Duodenal mucosa (tissue), 2 donors: ENCODE measurements at regions not wholly inside any gene's neighbourhood (a gene's known extent, or its start where the extent isn't known, plus 50 kb on each side); places are given as distances from the start of the nearest gene placed in this dataset.

Source experiments
- H3K27ac ChIP-seq: one replicate; pipeline ENCODE4 v1.7.0; 2013; ENCODE audit warnings: low read depth, low read length
- H3K27me3 ChIP-seq, 2 donors: one replicate each; pipeline ENCODE4 v1.7.0; 2013; ENCODE audit warnings: low read length in 2 of 2, control low read depth in 1 of 2; ENCODE audit not compliant: insufficient read depth in 2 of 2, control insufficient read depth in 1 of 2
- H3K36me3 ChIP-seq, 2 donors: one replicate each; pipeline ENCODE4 v1.7.0; 2013; ENCODE audit warnings: low read length in 2 of 2, control low read depth in 1 of 2; ENCODE audit not compliant: insufficient read depth in 2 of 2, control insufficient read depth in 1 of 2
- H3K4me1 ChIP-seq, 2 donors: one replicate each; pipeline ENCODE4 v1.7.0; 2013; ENCODE audit warnings: low read length in 2 of 2, control low read depth in 1 of 2; ENCODE audit not compliant: insufficient read depth in 2 of 2, control insufficient read depth in 1 of 2
- H3K4me3 ChIP-seq, 2 donors: one replicate each; pipeline ENCODE4 v1.7.0; 2013; ENCODE audit warnings: low read length in 2 of 2, low read depth in 1 of 2
- H3K9ac ChIP-seq, 2 donors: one replicate each; pipeline ENCODE4 v1.7.0; 2013; ENCODE audit warnings: low read length in 2 of 2, low read depth in 1 of 2
- H3K9me3 ChIP-seq, 2 donors: one replicate each; pipeline ENCODE4 v1.7.0; 2013; ENCODE audit warnings: low read length in 2 of 2, control low read depth in 1 of 2; ENCODE audit not compliant: control insufficient read depth in 1 of 2

- Histone ChIP-seq H3K4me3 (no peak overlapping the region), H3K36me3 (no peaks in the 10 kb centered on the region), H3K9me3 (no peaks in the 10 kb centered on the region), H3K9ac (no peak overlapping the region), H3K4me1 (no peaks in the 10 kb centered on the region), H3K27me3 (no peaks in the 10 kb centered on the region), H3K27ac (no peak overlapping the region)
These were observed 77.9 kb upstream of the NFIA start for GRCh38 chr1:61004262-61005003.

- H3K9ac ChIP-seq: no peak overlapping the region
- no peak overlapping the region for H3K27ac ChIP-seq
- no peak overlapping the region for H3K4me3 ChIP-seq
- no peaks in the 10 kb centered on the region for H3K9me3 ChIP-seq
- no peaks in the 10 kb centered on the region for H3K27me3 ChIP-seq
- H3K36me3 ChIP-seq: no peaks in the 10 kb centered on the region
- no peaks in the 10 kb centered on the region for H3K4me1 ChIP-seq
These were observed 82.0 kb upstream of the NFIA start for GRCh38 chr1:61000327-61000726.

- H3K27me3 ChIP-seq: no peaks in the 10 kb centered on the region
These were observed 83.6 kb upstream of the NFIA start for GRCh38 chr1:60998786-60999185.

GRCh38 chr1:60994828-60995492, 87.4 kb upstream of the NFIA start:
- Histone ChIP-seq H3K27me3 (no peaks in the 10 kb centered on the region), H3K27ac (no peak overlapping the region), H3K9me3 (no peaks in the 10 kb centered on the region), H3K9ac (no peak overlapping the region), H3K4me3 (no peak overlapping the region), H3K36me3 (no peaks in the 10 kb centered on the region), H3K4me1 (no peaks in the 10 kb centered on the region)

More at GRCh38 chr1:60998786-60999185, 83.6 kb upstream of the NFIA start:
- Histone ChIP-seq H3K27ac (no peak overlapping the region), H3K9me3 (no peaks in the 10 kb centered on the region), H3K4me3 (no peak overlapping the region), H3K4me1 (no peaks in the 10 kb centered on the region), H3K9ac (no peak overlapping the region), H3K36me3 (no peaks in the 10 kb centered on the region)

- Histone ChIP-seq H3K27me3 (no peaks in the 10 kb centered on the region), H3K4me3 (no peak overlapping the region), H3K4me1 (no peaks in the 10 kb centered on the region), H3K9me3 (no peaks in the 10 kb centered on the region), H3K27ac (no peak overlapping the region), H3K36me3 (no peaks in the 10 kb centered on the region), H3K9ac (no peak overlapping the region)
These were observed 88.0 kb upstream of the NFIA start for GRCh38 chr1:60994369-60994768.

GRCh38 chr1:60992165-60992564, 90.2 kb upstream of the NFIA start:
- Histone ChIP-seq H3K36me3 (no peaks in the 10 kb centered on the region), H3K27me3 (no peaks in the 10 kb centered on the region), H3K9ac (no peak overlapping the region), H3K4me3 (no peak overlapping the region), H3K4me1 (no peaks in the 10 kb centered on the region), H3K27ac (no peak overlapping the region), H3K9me3 (no peaks in the 10 kb centered on the region)

- H3K27ac ChIP-seq: no peak overlapping the region
- H3K4me3 ChIP-seq: no peak overlapping the region
- H3K9ac ChIP-seq: no peak overlapping the region
- H3K4me1 ChIP-seq: no peaks in the 10 kb centered on the region
- H3K27me3 ChIP-seq: no peaks in the 10 kb centered on the region
- H3K36me3 ChIP-seq: no peaks in the 10 kb centered on the region
- H3K9me3 ChIP-seq: no peaks in the 10 kb centered on the region
These were observed 91.7 kb upstream of the NFIA start for GRCh38 chr1:60990714-60991090.

GRCh38 chr1:60989749-60990713, 92.3 kb upstream of the NFIA start:
- H3K9ac ChIP-seq: no peak overlapping the region

GRCh38 chr1:60988891-60989290, 93.5 kb upstream of the NFIA start:
- Histone ChIP-seq H3K4me3 (no peak overlapping the region), H3K36me3 (no peaks in the 10 kb centered on the region), H3K4me1 (no peaks in the 10 kb centered on the region)

More at GRCh38 chr1:60989749-60990713, 92.3 kb upstream of the NFIA start:
- H3K4me1 ChIP-seq: no peaks in the 10 kb centered on the region
- no peak overlapping the region for H3K27ac ChIP-seq
- H3K9me3 ChIP-seq: no peaks in the 10 kb centered on the region
- no peaks in the 10 kb centered on the region for H3K36me3 ChIP-seq
- no peak overlapping the region for H3K4me3 ChIP-seq
- no peaks in the 10 kb centered on the region for H3K27me3 ChIP-seq

GRCh38 chr1:60987904-60988303, 94.5 kb upstream of the NFIA start:
- no peak overlapping the region for H3K9ac ChIP-seq
- no peaks in the 10 kb centered on the region for H3K36me3 ChIP-seq
- no peaks in the 10 kb centered on the region for H3K9me3 ChIP-seq
- H3K4me3 ChIP-seq: no peak overlapping the region
- no peak overlapping the region for H3K27ac ChIP-seq
- H3K27me3 ChIP-seq: no peaks in the 10 kb centered on the region
- no peaks in the 10 kb centered on the region for H3K4me1 ChIP-seq

More at GRCh38 chr1:60988891-60989290, 93.5 kb upstream of the NFIA start:
- Histone ChIP-seq H3K9ac (no peak overlapping the region), H3K27me3 (no peaks in the 10 kb centered on the region), H3K9me3 (no peaks in the 10 kb centered on the region), H3K27ac (no peak overlapping the region)
